GM18508 (cell line): ENCODE measurements at regions not wholly inside any gene's neighbourhood (a gene's known extent, or its start where the extent isn't known, plus 50 kb on each side); places are given as distances from the start of the nearest gene placed in this dataset.

Source experiments
- ATAC-seq: cut with Tn5 transposase; IDR thresholded peaks from one replicate; pipeline ENCODE4 v1.9.1; 2021; ENCODE audit warnings: moderate number of reproducible peaks; ENCODE audit not compliant: insufficient read depth, unreplicated experiment

- no peak for ATAC-seq
These were observed 389.1 kb downstream of the XPNPEP1 start for GRCh38 chr10:109534193-109534592.

- ATAC-seq, result no peak
These were observed 394.1 kb downstream of the XPNPEP1 start for GRCh38 chr10:109529258-109529657.

- no peak for ATAC-seq
These were observed 405.6 kb downstream of the XPNPEP1 start for GRCh38 chr10:109517748-109518147.

DNA sequence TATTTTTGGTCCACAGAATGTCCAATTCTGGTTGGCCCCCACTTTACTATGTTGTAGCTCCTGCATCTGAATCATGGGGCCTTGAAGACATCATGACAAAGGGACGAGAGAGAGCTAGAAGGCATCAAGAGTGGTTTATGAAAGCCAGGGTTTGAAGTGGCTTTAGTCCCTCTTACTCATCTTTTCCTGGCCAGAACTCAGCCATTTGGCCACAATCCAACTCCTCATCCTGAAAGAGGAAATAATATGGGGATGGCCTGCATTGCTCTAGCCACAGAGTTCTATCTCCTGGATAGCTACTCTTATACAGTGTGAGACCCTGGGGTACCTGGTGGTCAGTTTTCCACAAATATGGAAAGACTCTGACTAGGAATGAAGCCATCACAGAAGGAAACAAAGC, 418.9 kb downstream of the XPNPEP1 start:
- ATAC-seq, result no peak

GRCh38 chr10:109487691-109488090, 435.6 kb downstream of the XPNPEP1 start:
- no peak for ATAC-seq

- no peak for ATAC-seq
These were observed 442.5 kb downstream of the XPNPEP1 start for GRCh38 chr10:109480836-109481235.

DNA sequence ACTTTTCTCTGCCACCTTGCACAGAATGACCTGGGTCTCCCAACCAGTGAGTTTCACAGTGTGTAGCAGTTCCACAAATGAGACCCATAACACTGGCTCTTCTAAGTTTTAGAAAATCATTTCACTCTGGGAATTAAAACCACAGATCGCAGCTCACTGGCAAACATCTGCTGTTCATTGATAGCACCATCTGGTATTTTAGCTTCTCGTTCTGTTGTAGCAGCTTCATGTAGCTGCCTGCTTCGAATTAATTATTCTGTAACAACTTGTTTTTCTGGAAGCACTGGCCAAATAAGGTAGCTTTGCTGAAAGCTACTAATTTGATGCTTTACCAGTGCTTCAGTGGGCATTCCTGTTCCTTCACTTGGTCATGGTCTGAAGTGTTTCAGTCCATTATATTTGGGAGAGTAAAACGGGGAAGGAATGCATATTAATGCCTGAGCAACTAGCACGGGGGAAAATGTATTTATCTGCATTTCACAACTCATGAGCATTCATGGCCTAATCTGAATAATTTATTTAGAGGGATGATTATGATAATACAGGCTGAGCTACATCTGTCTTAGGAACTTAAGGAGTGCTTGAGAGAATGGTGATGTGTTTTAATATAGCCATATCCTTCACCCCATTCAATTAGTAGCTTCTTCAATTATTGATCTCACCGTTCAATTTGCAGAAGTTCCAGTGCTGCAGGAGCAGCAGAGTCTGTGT, 447.4 kb downstream of the XPNPEP1 start:
- no peak for ATAC-seq

GRCh38 chr10:109474812-109475211, 448.5 kb downstream of the XPNPEP1 start:
- no peak for ATAC-seq

- ATAC-seq, result no peak
These were observed 449.1 kb downstream of the XPNPEP1 start for GRCh38 chr10:109474261-109474660.

DNA sequence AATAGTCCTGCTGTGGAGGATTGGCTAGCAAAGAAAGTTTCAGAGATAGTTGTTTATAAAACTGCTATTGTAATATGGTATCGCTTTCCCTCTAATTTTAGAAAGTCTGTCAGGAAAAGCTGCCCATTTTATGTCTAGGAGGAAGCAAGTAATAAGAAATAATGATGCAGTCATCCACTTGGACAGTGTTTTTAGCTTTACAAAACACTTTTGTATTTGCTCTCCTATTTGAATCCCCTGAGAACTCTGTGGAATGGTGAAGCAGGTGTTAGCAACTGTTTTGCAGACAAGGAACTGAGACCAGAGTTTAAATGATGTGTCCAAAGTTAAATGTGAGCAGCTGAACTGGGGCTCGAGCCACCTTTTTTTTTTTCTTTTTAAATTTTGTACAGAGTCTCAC, 455.8 kb downstream of the XPNPEP1 start:
- no peak for ATAC-seq

DNA sequence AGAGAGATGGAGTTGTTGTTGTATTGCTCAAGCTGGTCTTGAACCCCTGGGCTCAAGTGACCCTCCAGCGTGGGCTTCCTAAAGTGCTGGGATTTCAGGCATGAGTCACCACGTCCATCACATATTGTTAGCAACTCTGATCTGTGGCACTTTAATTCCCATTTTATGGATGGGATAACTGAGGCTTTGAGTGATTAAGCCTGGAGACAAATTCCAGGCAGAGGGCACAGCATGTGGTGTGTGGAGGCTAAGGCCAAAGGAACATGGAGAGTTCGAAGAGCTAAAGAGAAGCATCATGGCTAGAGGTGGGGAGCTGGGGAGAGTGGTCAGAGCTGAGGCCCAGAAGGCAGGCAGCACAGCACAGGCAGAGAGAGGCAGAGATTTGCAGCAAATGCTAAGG, 458.4 kb downstream of the XPNPEP1 start:
- ATAC-seq, result no peak

GRCh38 chr10:109457302-109457638, 466.0 kb downstream of the XPNPEP1 start:
- ATAC-seq, result no peak

- ATAC-seq, result no peak
These were observed 466.6 kb downstream of the XPNPEP1 start for GRCh38 chr10:109456566-109457301.

DNA sequence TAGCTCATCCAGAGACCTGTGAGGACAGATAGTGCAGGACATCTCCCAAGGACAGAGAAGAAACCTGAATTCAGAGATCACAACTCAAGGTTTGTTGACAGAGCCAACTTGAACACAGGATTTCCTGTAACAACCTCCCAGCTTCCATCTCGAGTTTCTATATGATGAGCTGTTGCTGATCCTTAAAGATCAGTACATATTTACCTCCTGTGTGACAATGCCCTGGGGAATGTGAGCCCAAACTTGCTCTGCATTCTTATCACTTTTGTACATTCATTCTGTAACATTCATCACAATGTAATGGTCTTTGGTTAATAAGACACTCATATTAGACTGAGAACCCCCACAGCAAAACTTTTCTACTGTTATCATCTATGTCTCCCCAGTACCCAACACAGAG, 468.6 kb downstream of the XPNPEP1 start:
- no peak for ATAC-seq

DNA sequence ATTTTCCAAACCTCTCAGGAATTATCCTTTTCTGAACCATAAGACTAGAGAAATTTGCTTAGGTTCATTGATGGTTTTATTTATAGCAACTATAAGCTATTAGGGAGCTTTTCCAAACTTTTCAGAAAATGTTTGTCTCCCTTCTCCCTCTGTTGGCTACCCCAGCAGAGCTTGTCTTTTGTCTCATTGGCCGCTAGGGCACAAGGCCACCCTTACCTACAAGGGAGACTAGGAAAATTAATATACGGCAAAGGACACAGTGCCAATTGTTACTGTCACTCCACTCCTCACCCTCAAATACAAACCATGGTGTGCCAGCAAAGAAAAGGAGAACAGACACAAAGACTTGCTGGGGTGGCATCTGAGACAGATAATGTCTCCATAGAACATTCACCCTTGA, 471.4 kb downstream of the XPNPEP1 start:
- ATAC-seq, result no peak

GRCh38 chr10:109450702-109451101, 472.6 kb downstream of the XPNPEP1 start:
- ATAC-seq, result no peak

- no peak for ATAC-seq
These were observed 489.9 kb downstream of the XPNPEP1 start for GRCh38 chr10:109433434-109433833.

GRCh38 chr10:109432281-109432680, 491.0 kb downstream of the XPNPEP1 start:
- ATAC-seq, result no peak

DNA sequence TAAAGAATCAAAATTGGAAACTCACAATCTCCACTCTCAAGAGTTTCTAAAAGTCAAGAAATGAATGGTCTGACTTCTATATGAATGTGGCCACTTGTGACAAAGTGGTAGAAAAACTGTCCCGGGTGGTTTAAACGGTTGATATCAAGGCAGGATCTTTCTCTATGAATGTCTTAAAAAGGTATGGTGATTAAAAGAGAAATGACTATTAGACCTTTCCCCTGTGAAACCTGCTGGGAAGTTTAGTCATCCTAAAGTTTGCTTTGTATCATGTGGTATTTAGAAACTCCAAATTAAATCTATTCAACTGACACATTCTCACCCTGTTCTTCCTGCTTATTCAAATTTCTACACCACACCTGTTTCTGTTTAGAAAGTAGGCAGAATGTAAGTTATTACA, 492.5 kb downstream of the XPNPEP1 start:
- ATAC-seq, result no peak

- ATAC-seq, result no peak
These were observed 493.1 kb downstream of the XPNPEP1 start for GRCh38 chr10:109430043-109430760.

DNA sequence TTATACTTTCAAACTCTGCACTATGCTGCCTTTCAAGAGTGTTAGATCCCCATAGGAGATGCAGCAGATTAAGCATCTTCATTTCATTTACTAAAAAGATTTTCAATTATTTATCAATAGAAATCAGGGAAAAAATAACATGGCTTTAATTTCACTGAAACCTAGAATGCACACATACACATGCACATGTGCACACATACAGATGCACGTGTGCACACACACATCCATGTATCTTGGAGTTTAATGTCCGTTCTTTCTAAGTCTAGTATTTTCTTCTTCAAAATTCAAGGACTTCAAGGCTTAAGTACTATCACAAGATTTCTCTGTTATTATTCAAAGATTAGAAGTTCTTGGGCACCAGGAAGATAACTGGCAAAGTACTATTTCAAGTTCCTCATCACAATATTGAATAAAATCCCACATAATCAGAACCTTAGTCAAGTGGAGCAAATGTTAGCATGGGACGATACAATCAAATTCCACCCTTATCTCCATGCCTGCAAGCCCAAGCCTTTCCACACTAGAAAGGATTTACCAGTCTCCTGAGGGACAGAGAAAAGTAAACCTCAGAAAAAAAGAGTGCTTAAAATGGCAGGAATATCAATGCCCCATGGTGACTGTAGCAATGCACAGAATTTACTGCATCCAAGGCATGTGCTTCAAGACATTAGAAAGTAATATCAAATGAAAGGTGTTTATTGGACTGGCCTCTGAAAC, 494.4 kb downstream of the XPNPEP1 start:
- ATAC-seq, result no peak
